ENCODE measurements at regions not wholly inside any gene's neighbourhood (a gene's known extent, or its start where the extent isn't known, plus 50 kb on each side); places are given as distances from the start of the nearest gene placed in this dataset.

- ChIA-PET CTCF (no interaction called here), SMC1A (ENCODE audit: uncharacterized antibody, unreplicated experiment) (no interaction called here), POLR2A (no interaction called here), RAD21 (ENCODE audit: unreplicated experiment) (no interaction called here)
- Histone ChIP-seq H3K36me3 (ENCODE audit: control insufficient read depth in 2 of 2, insufficient read depth in 2 of 2, low read length in 1 of 2) (no peaks in the 10 kb centered on the region), H3K9me3 (replicated peaks; ENCODE audit: control insufficient read depth, insufficient read depth, low read length) (no peaks in the 10 kb centered on the region; the same call in 2 of the 3 replicates), H3K27me3 (replicated peaks in 1 of 2; ENCODE audit: control insufficient read depth in 2 of 2, insufficient read depth in 2 of 2, low read length in 1 of 2) (peaks cover 8 to 23% of the 10 kb centered on the region in 2 experiments), H3K27ac (ENCODE audit: control insufficient read depth, insufficient read depth) (no peak overlapping the region), H3K79me2 (ENCODE audit: control insufficient read depth, insufficient read depth, low read length) (no peaks in the 10 kb centered on the region), H4K20me1 (ENCODE audit: control insufficient read depth, insufficient read depth) (no peaks in the 10 kb centered on the region; the same call in 1 of the 2 replicates), H3K4me3 (peak overlapping the region; percentile 67), H3K9ac (ENCODE audit: control insufficient read depth, insufficient read depth, low read length) (no peak overlapping the region), H3K4me1 (ENCODE audit: control insufficient read depth, insufficient read depth, low read length) (no peaks in the 10 kb centered on the region), H3K4me2 (ENCODE audit: control insufficient read depth, insufficient read depth) (peak overlapping the region; percentile 84), H2AFZ (ENCODE audit: control insufficient read depth, low read depth, low read length) (peak overlapping the region; percentile 24; the same call in 1 of the 2 replicates)
- no peak for DNase-seq (ENCODE audit: low read depth, low spot score)
- BruUV-seq (replicated peaks): no TSS peak
- FAIRE-seq: no peak
- in situ Hi-C loops (cut with MboI): no loop called here
- 17% methylated on average over 23 of the region's 35 CpGs for WGBS (ENCODE audit: insufficient coverage, insufficient replicate concordance, low lambda C conversion rate, missing lambda C conversion rate)
- TF ChIP-seq EP300 (IDR thresholded peaks at IDR 0.05; ENCODE audit: borderline replicate concordance in 1 of 2, control insufficient read depth in 1 of 2, low read depth in 2 of 2, low read length in 2 of 2): no peak
- TF ChIP-seq USF1 (IDR thresholded peaks at IDR 0.05; ENCODE audit: borderline replicate concordance, extremely low read length, insufficient read depth, low read depth, low read length): no peak
- no peak for TF ChIP-seq RAD51 (IDR thresholded peaks at IDR 0.05)
- no peak for TF ChIP-seq KDM1A (IDR thresholded peaks at IDR 0.05; ENCODE audit: borderline replicate concordance)
- TF ChIP-seq POU2F2 (IDR thresholded peaks at IDR 0.05; ENCODE audit: borderline replicate concordance, low read depth, low read length): no peak
- TF ChIP-seq NRF1 (conservative IDR thresholded peaks at IDR 0.05; ENCODE audit: low read depth, low read length): no peak
- TF ChIP-seq E2F8 (IDR thresholded peaks at IDR 0.05; ENCODE audit: low read depth, partially characterized antibody): no peak
- no peak for TF ChIP-seq NFYB (IDR thresholded peaks at IDR 0.05; ENCODE audit: insufficient read depth, low read depth, low read length)
- TF ChIP-seq NKRF (conservative IDR thresholded peaks at IDR 0.05): no peak
- no peak for TF ChIP-seq MYB (IDR thresholded peaks at IDR 0.05; ENCODE audit: borderline replicate concordance, low read depth, low read length)
- no peak for TF ChIP-seq POLR2A (IDR thresholded peaks at IDR 0.05; ENCODE audit: low read depth, low read length)
- intact Hi-C loops (cut with micrococcal nuclease; ENCODE audit: unreplicated experiment): loop anchor here (10.0 kb wide), 1 partner anchor 428 kb away; no protein-coding TSS in a partner anchor
- ATAC-seq: no peak; the same call in 2 of the 3 replicates
These were observed 145.1 kb upstream of the ZNF536 start for GRCh38 chr19:30227012-30227621.
